ENCODE measurements at regions not wholly inside any gene's neighbourhood (a gene's known extent, or its start where the extent isn't known, plus 50 kb on each side); places are given as distances from the start of the nearest gene placed in this dataset.
A peak's percentile ranks its signal among the peaks of the same experiment; 100 is the strongest.
"Not testable (repeated sequence)": the region's sequence is repeated elsewhere in the genome, so short reads cannot be mapped to it uniquely, and the experiment has no call there.

GRCh38 chr9:67109859-67110258 is 117.5 kb upstream of the SPATA31A3 start:
- H3K27ac ChIP-seq (ENCODE audit: low read depth, low read length, poor library complexity, severe bottlenecking); H3K9me3 ChIP-seq (ENCODE audit: low read depth, low read length, poor library complexity, severe bottlenecking); CTCF ChIA-PET; BruUV-seq (replicated peaks); H3K36me3 ChIP-seq (ENCODE audit: insufficient read depth, low read length, poor library complexity, severe bottlenecking); H3K4me3 ChIP-seq (ENCODE audit: low read depth, low read length, poor library complexity, severe bottlenecking); POLR2A ChIA-PET (ENCODE audit: low non-redundant PET); H3K27me3 ChIP-seq (replicated peaks; ENCODE audit: insufficient read depth, low read depth, low read length, poor library complexity); H3K4me1 ChIP-seq (ENCODE audit: insufficient read depth, low read length, poor library complexity, severe bottlenecking); DNase-seq (ENCODE audit: low spot score); intact Hi-C loops (cut with micrococcal nuclease; ENCODE audit: unreplicated experiment): not testable (repeated sequence)

GRCh38 chr9:67106659-67107058 is 114.3 kb upstream of the SPATA31A3 start:
- POLR2A ChIA-PET (ENCODE audit: low non-redundant PET): not testable (repeated sequence)

GRCh38 chr9:67102506-67103276 is 110.3 kb upstream of the SPATA31A3 start:
- H3K9me3 ChIP-seq (ENCODE audit: low read depth, low read length, poor library complexity, severe bottlenecking); H3K27ac ChIP-seq (ENCODE audit: low read depth, low read length, poor library complexity, severe bottlenecking); H3K27me3 ChIP-seq (replicated peaks; ENCODE audit: insufficient read depth, low read depth, low read length, poor library complexity); intact Hi-C loops (cut with micrococcal nuclease; ENCODE audit: unreplicated experiment); CTCF ChIA-PET; DNase-seq (ENCODE audit: low spot score); POLR2A ChIA-PET (ENCODE audit: low non-redundant PET); H3K36me3 ChIP-seq (ENCODE audit: insufficient read depth, low read length, poor library complexity, severe bottlenecking); H3K4me1 ChIP-seq (ENCODE audit: insufficient read depth, low read length, poor library complexity, severe bottlenecking); BruUV-seq (replicated peaks); H3K4me3 ChIP-seq (ENCODE audit: low read depth, low read length, poor library complexity, severe bottlenecking): not testable (repeated sequence)

More at GRCh38 chr9:67106659-67107058, 114.3 kb upstream of the SPATA31A3 start:
- CTCF ChIA-PET; H3K4me1 ChIP-seq (ENCODE audit: insufficient read depth, low read length, poor library complexity, severe bottlenecking); H3K36me3 ChIP-seq (ENCODE audit: insufficient read depth, low read length, poor library complexity, severe bottlenecking); DNase-seq (ENCODE audit: low spot score); intact Hi-C loops (cut with micrococcal nuclease; ENCODE audit: unreplicated experiment); BruUV-seq (replicated peaks); H3K4me3 ChIP-seq (ENCODE audit: low read depth, low read length, poor library complexity, severe bottlenecking); H3K27me3 ChIP-seq (replicated peaks; ENCODE audit: insufficient read depth, low read depth, low read length, poor library complexity); H3K27ac ChIP-seq (ENCODE audit: low read depth, low read length, poor library complexity, severe bottlenecking); H3K9me3 ChIP-seq (ENCODE audit: low read depth, low read length, poor library complexity, severe bottlenecking): not testable (repeated sequence)

- CTCF ChIA-PET; POLR2A ChIA-PET (ENCODE audit: low non-redundant PET); H3K27ac ChIP-seq (ENCODE audit: low read depth, low read length, poor library complexity, severe bottlenecking); intact Hi-C loops (cut with micrococcal nuclease; ENCODE audit: unreplicated experiment); H3K27me3 ChIP-seq (replicated peaks; ENCODE audit: insufficient read depth, low read depth, low read length, poor library complexity); H3K4me3 ChIP-seq (ENCODE audit: low read depth, low read length, poor library complexity, severe bottlenecking); H3K9me3 ChIP-seq (ENCODE audit: low read depth, low read length, poor library complexity, severe bottlenecking); H3K4me1 ChIP-seq (ENCODE audit: insufficient read depth, low read length, poor library complexity, severe bottlenecking); DNase-seq (ENCODE audit: low spot score); H3K36me3 ChIP-seq (ENCODE audit: insufficient read depth, low read length, poor library complexity, severe bottlenecking); BruUV-seq (replicated peaks): not testable (repeated sequence)
These were observed 98.8 kb upstream of the SPATA31A3 start for GRCh38 chr9:67091104-67091503.

GRCh38 chr9:67086862-67087261 is 94.5 kb upstream of the SPATA31A3 start:
- H3K9me3 ChIP-seq (ENCODE audit: low read depth, low read length, poor library complexity, severe bottlenecking); DNase-seq (ENCODE audit: low spot score); H3K27me3 ChIP-seq (replicated peaks; ENCODE audit: insufficient read depth, low read depth, low read length, poor library complexity); H3K36me3 ChIP-seq (ENCODE audit: insufficient read depth, low read length, poor library complexity, severe bottlenecking); H3K4me3 ChIP-seq (ENCODE audit: low read depth, low read length, poor library complexity, severe bottlenecking); BruUV-seq (replicated peaks); intact Hi-C loops (cut with micrococcal nuclease; ENCODE audit: unreplicated experiment); POLR2A ChIA-PET (ENCODE audit: low non-redundant PET); CTCF ChIA-PET; H3K27ac ChIP-seq (ENCODE audit: low read depth, low read length, poor library complexity, severe bottlenecking); H3K4me1 ChIP-seq (ENCODE audit: insufficient read depth, low read length, poor library complexity, severe bottlenecking): not testable (repeated sequence)

- DNase-seq (ENCODE audit: low spot score); H3K27ac ChIP-seq (ENCODE audit: low read depth, low read length, poor library complexity, severe bottlenecking); CTCF ChIA-PET; BruUV-seq (replicated peaks); H3K4me1 ChIP-seq (ENCODE audit: insufficient read depth, low read length, poor library complexity, severe bottlenecking); POLR2A ChIA-PET (ENCODE audit: low non-redundant PET); H3K36me3 ChIP-seq (ENCODE audit: insufficient read depth, low read length, poor library complexity, severe bottlenecking); H3K27me3 ChIP-seq (replicated peaks; ENCODE audit: insufficient read depth, low read depth, low read length, poor library complexity); intact Hi-C loops (cut with micrococcal nuclease; ENCODE audit: unreplicated experiment); H3K4me3 ChIP-seq (ENCODE audit: low read depth, low read length, poor library complexity, severe bottlenecking); H3K9me3 ChIP-seq (ENCODE audit: low read depth, low read length, poor library complexity, severe bottlenecking): not testable (repeated sequence)
These were observed 73.8 kb upstream of the SPATA31A3 start for GRCh38 chr9:67066140-67066539.

- H3K36me3 ChIP-seq (ENCODE audit: insufficient read depth, low read length, poor library complexity, severe bottlenecking); H3K4me3 ChIP-seq (ENCODE audit: low read depth, low read length, poor library complexity, severe bottlenecking); H3K27me3 ChIP-seq (replicated peaks; ENCODE audit: insufficient read depth, low read depth, low read length, poor library complexity); CTCF ChIA-PET; POLR2A ChIA-PET (ENCODE audit: low non-redundant PET); H3K4me1 ChIP-seq (ENCODE audit: insufficient read depth, low read length, poor library complexity, severe bottlenecking); H3K27ac ChIP-seq (ENCODE audit: low read depth, low read length, poor library complexity, severe bottlenecking); intact Hi-C loops (cut with micrococcal nuclease; ENCODE audit: unreplicated experiment); H3K9me3 ChIP-seq (ENCODE audit: low read depth, low read length, poor library complexity, severe bottlenecking); BruUV-seq (replicated peaks): not testable (repeated sequence)
- DNase-seq (ENCODE audit: low spot score): peak; percentile 0
These were observed 66.8 kb upstream of the SPATA31A3 start for GRCh38 chr9:67058898-67059715.

All from A673 (cell line).